HFF-Myc (cell line): ENCODE measurements at regions not wholly inside any gene's neighbourhood (a gene's known extent, or its start where the extent isn't known, plus 50 kb on each side); places are given as distances from the start of the nearest gene placed in this dataset.

Source experiments
- DNase-seq: peaks from one replicate; pipeline ENCODE4 v3.0.0-alpha.2; 2011; ENCODE audit warnings: low read depth; ENCODE audit errors: extremely low read depth
- H3K4me3 ChIP-seq: replicated peaks from 2 replicates; pipeline ENCODE4 v1.5.1; 2011; ENCODE audit warnings: low read depth, mild to moderate bottlenecking, control low read depth, low read length
- CTCF ChIP-seq: IDR thresholded peaks from 2 replicates; pipeline ENCODE4 v1.5.1; 2012; ENCODE audit warnings: mild to moderate bottlenecking, low read depth, low read length, control low read depth; ENCODE audit errors: missing control alignments

- no peak for TF ChIP-seq CTCF
- no peak overlapping the region for H3K4me3 ChIP-seq
- no peak for DNase-seq
Measured at GRCh38 chr13:104085611-104086010, 1019.4 kb upstream of the SLC10A2 start.

- DNase-seq: no peak
- TF ChIP-seq CTCF: no peak
- no peak overlapping the region for H3K4me3 ChIP-seq
Measured at GRCh38 chr13:104074326-104074725, 1008.1 kb upstream of the SLC10A2 start.

- no peak overlapping the region for H3K4me3 ChIP-seq
- no peak for TF ChIP-seq CTCF
- no peak for DNase-seq
Measured at GRCh38 chr13:104071806-104072205, 1005.6 kb upstream of the SLC10A2 start.

GRCh38 chr13:104065328-104065727 is 999.1 kb upstream of the SLC10A2 start:
- no peak overlapping the region for H3K4me3 ChIP-seq
- TF ChIP-seq CTCF: no peak
- no peak for DNase-seq

- no peak overlapping the region for H3K4me3 ChIP-seq
- DNase-seq: no peak
- no peak for TF ChIP-seq CTCF
Measured at GRCh38 chr13:104057861-104058260, 991.6 kb upstream of the SLC10A2 start.

- TF ChIP-seq CTCF: no peak
- H3K4me3 ChIP-seq: no peak overlapping the region
- DNase-seq: no peak
Measured at GRCh38 chr13:104045907-104046306, 979.7 kb upstream of the SLC10A2 start.

- no peak overlapping the region for H3K4me3 ChIP-seq
- TF ChIP-seq CTCF: no peak
- DNase-seq: no peak
Measured at GRCh38 chr13:104043184-104043583, 977.0 kb upstream of the SLC10A2 start.
